HS-27A (cell line): ENCODE measurements at regions not wholly inside any gene's neighbourhood (a gene's known extent, or its start where the extent isn't known, plus 50 kb on each side); places are given as distances from the start of the nearest gene placed in this dataset.

ENCODE experiments used
- DNase-seq: peaks from one replicate; pipeline ENCODE4 v3.0.0-alpha.2; 2012; ENCODE audit warnings: low read depth, missing footprints

GRCh38 chr20:22370137-22370536 lies 214.2 kb downstream of the FOXA2 start:
- no peak for DNase-seq

DNA sequence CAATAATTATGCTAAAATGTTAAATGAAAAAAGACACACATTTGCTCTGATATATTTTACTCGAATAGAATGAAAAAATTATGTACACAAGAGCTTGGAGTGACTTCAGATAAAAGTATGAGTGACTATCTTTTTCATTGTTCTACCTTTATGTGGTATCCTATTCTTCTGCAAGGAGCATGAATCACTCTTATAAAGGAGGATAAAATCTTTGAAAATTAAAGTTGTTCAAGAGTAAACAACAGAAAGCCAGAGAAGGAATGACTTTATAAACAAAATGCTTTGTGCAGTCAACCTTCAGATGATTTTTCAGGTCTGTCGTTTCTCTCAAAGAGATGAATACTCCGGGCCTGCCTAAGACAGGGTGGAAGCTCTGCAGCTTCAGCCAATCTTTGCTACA lies 215.3 kb downstream of the FOXA2 start:
- no peak for DNase-seq

- no peak for DNase-seq
These were observed 216.1 kb downstream of the FOXA2 start for GRCh38 chr20:22368235-22368634.

GRCh38 chr20:22366631-22367030 lies 217.7 kb downstream of the FOXA2 start:
- DNase-seq = no peak

- DNase-seq = no peak
These were observed 229.7 kb downstream of the FOXA2 start for GRCh38 chr20:22354647-22355046.

DNA sequence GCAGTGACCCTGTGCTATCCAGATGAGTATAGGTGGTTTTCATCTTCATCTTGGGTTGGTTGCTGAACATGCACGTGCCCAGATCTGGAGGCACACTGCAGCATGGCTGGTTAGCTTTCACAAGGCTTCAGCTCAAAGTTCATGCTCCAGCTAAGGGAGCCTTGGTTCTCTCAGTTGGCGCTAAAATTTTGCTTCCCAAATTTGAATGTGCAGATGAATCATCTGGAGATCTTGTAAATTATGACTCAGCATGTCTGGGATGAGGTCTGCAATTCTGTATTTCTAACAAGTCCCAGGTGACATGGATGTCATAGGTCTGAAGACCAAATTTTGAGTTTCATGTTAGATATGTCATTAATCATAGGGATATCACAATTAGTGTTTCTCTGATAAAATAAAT lies 230.8 kb downstream of the FOXA2 start:
- DNase-seq = no peak

GRCh38 chr20:22352019-22352418 lies 232.4 kb downstream of the FOXA2 start:
- DNase-seq = no peak

- no peak for DNase-seq
These were observed 233.7 kb downstream of the FOXA2 start for GRCh38 chr20:22350624-22351023.

GRCh38 chr20:22348010-22348409 lies 236.4 kb downstream of the FOXA2 start:
- no peak for DNase-seq

DNA sequence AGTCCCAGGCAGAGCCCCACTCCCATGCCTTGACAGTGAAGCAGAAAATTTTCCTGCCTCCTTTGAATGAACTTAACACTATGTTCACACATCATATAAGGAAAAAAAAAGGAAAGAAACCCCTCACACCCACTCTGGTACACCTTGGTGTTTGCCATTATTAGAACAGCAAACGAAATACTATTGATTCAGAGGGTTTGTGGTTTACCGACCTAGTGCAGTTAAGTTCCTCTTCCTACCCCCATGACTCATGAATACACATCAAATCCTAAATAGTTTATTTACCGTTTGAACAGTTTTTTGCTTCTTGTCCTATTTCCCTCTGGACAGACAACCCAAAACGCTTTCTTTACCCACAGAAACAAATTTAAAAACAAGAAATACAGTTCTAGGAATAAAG lies 237.7 kb downstream of the FOXA2 start:
- DNase-seq = no peak

DNA sequence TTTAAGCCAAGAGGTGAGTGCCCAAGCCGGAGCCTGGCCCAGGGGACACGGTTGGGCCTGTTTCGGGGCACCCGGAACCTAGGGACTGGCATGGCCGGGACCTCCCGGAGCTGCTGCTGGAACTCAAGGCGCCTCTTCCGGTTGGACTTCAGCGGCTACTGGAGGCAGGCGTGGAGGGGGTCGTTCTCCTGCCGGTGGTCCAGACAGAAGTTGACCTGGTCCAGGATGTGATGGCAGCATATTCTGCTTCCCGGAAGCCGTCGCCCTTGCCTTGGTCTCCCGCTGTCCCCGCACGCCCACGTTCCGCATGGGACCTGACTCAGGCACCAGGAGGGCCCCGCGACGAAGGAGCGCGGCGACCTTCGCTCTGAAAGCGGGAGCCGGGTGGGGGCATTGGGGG lies 240.8 kb downstream of the FOXA2 start:
- no peak for DNase-seq

GRCh38 chr20:22342410-22342809 lies 242.0 kb downstream of the FOXA2 start:
- no peak for DNase-seq

DNA sequence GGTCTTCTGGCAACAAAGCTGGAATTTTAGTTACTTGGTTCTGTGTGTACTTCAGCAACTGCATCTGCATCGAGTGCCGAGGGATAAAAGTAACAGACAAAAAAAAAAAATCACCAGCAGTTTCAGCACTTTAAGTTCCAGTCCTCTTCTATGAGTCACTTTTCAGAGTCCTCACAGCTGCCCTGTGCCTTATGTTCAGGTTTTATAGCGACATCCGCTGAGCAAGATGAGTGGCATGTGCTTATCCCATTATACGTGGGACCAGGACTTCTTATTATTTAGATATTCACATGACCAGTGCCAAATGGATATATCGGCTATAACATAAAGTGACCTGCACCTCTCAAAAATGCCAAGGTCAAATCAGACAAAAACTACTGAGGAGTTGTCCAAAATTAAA lies 242.9 kb downstream of the FOXA2 start:
- DNase-seq = no peak

DNA sequence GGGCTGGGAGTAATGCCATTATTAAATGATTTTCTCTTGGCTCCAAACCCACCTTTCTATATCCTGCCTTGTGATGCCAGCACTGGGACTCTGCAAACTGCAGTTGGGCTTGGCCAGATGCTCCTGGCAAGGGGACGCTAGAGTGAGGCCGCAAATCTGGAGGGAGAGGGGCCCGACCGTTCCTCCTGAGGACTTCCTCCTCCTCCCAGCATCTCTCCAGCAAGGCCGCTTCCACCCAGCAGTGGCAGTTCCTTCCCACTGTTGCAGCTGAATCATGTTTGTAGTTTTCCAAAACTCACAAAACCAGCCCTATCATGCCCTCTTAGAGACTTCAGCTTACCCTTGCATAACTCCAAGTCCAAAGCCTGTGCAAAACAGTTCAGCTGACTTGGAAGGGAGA lies 244.4 kb downstream of the FOXA2 start:
- DNase-seq = no peak

- no peak for DNase-seq
These were observed 245.1 kb downstream of the FOXA2 start for GRCh38 chr20:22339091-22339881.

DNA sequence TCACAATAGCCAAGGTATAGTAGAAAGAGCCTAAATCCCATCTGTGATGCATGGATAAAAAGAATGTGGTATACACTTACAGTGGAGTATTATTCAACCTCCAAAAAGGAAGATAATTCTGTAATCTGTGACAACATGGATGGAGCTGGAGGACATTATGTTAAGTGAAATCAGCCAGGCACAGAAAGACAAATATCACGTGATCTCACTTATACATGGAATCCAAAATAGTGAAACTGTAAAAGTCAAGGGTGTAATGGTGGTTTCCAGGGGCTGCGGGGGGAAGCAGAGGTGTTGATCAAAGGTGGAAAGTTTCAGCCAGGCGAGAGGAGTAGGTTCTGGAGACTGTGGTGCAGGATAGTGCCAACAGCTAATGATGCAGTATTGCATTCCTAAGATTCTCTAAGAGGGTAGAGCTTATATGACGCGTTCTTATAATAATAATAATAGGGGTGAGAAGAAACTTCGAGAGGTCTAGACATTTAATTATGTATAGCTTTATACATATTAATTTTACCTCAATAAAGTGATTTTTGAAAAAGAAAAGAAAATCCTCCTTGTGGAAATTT lies 246.1 kb downstream of the FOXA2 start:
- no peak for DNase-seq

DNA sequence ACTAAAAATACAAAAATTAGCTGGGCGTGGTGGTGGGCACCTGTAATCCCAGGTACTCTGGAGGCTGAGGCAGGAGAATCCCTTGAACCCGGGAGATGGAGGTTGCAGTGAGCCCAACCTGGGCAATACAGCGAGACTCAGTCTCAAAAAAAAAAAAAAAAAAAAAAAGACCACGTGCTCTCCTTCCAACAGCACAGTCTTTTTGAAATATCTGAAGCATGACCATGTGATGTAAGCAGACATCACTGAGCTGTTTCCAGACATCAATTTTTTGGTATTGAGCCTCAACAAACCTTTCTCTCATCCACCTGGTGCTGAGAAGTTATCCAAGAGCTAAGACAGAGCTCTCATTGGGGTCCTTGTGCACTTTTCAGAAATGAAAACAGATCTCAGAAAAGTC lies 249.2 kb downstream of the FOXA2 start:
- no peak for DNase-seq

DNA sequence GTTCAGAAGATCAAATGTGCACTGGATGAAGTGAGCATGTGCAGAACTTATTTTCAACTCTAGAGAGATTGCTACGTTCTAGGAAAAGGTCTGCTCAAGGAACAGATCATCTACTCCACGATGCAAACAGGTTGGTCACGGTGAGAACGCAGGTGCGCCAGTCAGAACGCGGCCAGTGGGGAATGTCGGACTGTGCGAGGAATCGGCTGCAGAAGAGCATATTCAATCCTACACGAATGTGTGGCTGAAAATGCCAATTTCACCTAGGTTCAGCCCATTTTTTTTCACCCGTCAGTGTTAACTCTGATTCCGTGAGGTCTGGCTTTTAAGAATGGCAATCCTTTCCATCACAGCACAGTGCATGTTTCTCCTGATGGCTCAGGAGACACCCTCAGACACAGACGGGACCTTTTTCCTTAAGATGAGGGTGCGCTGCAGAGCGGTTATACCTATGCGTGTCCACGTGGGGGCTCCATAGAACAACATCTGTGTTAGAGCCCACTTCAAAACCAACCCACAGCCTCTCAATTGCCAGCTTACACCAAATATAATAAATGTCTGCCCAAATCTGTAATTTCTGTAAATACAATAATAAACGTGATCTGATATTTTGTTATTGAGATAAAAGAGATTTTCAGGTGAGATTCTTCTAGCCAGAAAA lies 250.4 kb downstream of the FOXA2 start:
- no peak for DNase-seq

DNA sequence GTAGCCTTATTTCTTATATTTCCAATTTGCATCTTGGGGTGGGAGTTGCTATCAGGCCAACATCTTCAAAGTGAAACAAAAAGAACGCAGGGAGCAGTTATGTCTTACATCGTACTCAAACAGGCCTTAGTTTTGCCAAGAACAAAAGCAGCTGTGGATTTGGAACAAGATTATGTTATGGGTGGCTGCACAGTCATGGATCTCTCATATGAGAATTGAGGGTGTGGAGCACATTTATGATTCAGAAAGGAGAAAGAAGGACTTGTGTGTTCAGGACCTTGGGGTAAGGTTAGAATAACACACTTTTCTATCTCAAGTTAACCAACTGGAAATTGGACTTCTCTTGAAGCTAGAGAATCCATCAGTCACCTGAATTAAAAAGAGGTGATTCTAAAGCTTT lies 259.9 kb downstream of the FOXA2 start:
- DNase-seq = no peak

DNA sequence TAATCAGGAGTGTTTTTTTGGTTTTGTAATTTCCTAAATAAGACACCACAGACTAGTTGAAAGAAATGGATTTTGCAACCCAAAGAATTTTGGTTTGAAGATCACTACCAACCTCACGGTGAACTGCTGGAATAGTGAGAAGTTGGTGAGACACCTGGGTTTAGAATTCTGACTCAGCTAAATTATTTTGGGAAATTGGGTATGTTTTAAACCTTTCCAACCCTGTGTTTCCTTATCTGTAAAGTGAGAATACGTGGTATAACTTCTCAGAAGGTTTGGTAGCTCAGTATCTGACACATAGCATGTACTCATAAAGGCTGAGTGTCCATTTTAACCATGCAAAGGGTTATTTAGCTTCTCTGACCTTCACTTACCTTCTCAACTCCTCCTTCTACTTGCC lies 261.9 kb downstream of the FOXA2 start:
- no peak for DNase-seq

GRCh38 chr20:22321191-22321590 lies 263.2 kb downstream of the FOXA2 start:
- no peak for DNase-seq

DNA sequence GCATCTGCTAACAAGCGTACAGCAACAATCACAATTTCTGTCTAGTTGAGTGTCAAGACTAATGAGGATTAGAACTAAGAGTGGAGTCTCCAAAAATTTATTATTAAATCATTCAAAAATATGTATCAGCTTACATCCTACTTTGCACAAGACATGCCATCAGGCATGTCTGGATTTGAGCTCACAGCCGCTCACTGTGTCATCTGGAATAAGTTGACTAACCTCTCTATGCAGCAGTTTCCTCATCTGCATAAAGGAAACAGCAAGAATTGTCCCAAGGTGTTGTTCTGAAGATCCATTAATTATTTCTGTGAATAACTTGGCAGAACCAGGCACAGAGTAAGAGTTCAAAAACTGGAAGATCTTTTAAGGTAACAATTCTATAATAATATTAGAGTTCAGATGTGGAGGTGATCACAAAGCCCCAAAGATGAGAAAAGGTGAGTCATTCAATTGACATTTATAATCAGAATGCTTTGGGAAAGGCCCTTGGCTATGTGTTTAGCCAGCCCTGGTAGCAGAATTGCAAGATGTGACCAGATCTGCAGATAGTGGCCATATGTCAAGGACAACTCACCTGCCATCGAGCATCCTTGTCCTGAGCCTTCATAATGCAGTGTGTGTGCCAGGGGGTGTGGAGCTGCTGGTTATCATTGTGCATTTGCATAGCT lies 264.0 kb downstream of the FOXA2 start:
- no peak for DNase-seq

GRCh38 chr20:22315771-22316170 lies 268.6 kb downstream of the FOXA2 start:
- DNase-seq = no peak
